Adrenal gland (tissue), 5 donors: ENCODE measurements at regions not wholly inside any gene's neighbourhood (a gene's known extent, or its start where the extent isn't known, plus 50 kb on each side); places are given as distances from the start of the nearest gene placed in this dataset.

Experiments used
- CTCF ChIP-seq, 6 experiments: fragments of 450-650 bp in 4 of 6; fragments of 200-600 bp in 2 of 6; sonication (generic) in 1 of 6; IDR thresholded peaks; 1 replicate in 5 of 6; 2 replicates in 1 of 6; pipeline versions ENCODE4 v1.5.1 to v1.8.0; 2016 to 2021; ENCODE audit warnings: antibody characterized with exemption in 6 of 6, mild to moderate bottlenecking in 2 of 6, moderate library complexity in 1 of 6
- POLR2A ChIP-seq, 2 donors: fragments of 450-650 bp; IDR thresholded peaks; one replicate each; pipeline ENCODE4 v1.6.1; 2017; ENCODE audit warnings: antibody characterized with exemption in 2 of 2, mild to moderate bottlenecking in 2 of 2, moderate library complexity in 1 of 2
- donor health status: DM: no; HTN: no; CAD: no.

GRCh38 chr9:115862021-115862420, 291.6 kb upstream of the PAPPA start:
- no peak for TF ChIP-seq CTCF (IDR thresholded peaks at IDR 0.05)
- TF ChIP-seq POLR2A (IDR thresholded peaks at IDR 0.05) = no peak
